DMS79 treated with DMSO at 0.1 percent for 48 hours (cell line): ENCODE measurements at regions not wholly inside any gene's neighbourhood (a gene's known extent, or its start where the extent isn't known, plus 50 kb on each side); places are given as distances from the start of the nearest gene placed in this dataset.
"Not testable (repeated sequence)": the region's sequence is repeated elsewhere in the genome, so short reads cannot be mapped to it uniquely, and the experiment has no call there.

Experiments
- DNase-seq: peaks from one replicate; lab custom pipeline; 2025; lab: John Stamatoyannopoulos, UW

DNA sequence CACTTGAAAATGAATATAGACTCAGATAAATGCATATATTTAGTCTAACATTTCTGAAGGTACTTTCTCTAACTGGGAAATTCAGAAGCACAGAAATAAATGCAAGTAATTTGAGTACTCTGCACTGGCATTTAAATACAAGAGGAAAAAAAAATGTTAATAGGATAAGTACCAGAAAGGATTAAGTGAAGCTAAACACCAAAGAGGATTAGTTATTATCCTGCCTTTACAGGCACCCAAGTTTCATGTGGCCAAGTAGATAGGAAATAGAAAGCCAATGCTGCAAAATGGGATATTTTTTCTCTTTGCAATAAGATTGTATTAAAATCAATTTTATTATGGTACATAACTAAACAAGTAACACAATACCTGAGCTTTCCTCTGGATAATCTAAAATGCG is 762.5 kb downstream of the PCDH7 start:
- DNase-seq = no peak

DNA sequence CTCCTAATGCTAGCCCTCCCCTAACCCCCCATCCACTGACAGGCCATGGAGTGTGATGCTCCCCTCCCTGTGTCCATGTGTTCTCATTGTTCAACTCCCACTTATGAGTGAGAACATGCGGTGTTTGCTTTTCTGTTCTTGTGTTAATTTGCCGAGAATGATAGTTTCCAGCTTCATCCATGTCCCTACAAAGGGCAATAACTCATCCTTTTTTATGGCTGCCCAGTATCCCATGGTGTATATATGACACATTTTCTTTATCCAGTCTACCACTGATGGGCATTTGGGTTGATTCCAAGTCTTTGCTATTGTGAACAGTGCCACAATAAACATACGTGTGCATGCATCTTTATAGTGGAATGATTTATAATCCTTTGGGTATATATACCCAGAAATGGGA is 779.0 kb downstream of the PCDH7 start:
- DNase-seq = not testable (repeated sequence)

DNA sequence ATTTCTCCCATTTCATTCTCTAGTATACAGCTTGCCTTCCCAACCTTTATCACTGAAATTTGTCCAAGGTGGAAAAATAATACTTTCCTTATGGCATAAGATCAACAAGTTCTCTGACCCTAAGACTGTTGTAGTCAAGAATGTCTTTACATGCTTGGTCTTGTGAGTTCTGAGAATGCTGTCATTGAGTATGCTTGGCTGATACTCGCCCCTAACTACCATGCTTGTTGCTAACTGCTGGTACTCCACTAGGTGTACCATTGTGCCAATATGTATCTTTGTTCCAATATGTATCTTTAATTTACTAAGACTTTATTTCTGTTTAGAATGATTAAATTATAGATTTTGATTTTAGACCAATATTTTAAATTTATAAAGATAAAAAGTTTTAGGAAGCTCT is 796.4 kb downstream of the PCDH7 start:
- DNase-seq = no peak

DNA sequence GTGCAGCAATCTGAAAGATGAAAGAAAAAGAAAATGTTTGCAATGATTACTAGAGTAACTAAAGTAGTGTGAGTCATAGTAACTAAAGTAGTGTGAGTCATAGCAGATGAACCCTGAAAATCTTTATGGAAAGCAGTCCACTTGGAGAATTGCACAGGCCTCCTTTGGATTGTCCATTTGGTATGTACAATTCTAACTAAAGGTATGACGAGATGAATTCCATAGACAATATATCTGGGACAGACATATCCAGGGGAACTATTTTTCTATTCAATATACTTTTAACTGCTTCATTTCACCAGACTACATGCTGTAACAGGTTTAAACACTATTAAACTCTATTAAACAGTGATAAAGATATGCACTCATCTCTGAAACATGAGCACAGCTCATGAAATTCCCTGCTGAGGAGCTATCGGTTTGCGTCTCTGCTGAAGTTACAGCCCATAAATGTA is 798.7 kb downstream of the PCDH7 start:
- no peak for DNase-seq

DNA sequence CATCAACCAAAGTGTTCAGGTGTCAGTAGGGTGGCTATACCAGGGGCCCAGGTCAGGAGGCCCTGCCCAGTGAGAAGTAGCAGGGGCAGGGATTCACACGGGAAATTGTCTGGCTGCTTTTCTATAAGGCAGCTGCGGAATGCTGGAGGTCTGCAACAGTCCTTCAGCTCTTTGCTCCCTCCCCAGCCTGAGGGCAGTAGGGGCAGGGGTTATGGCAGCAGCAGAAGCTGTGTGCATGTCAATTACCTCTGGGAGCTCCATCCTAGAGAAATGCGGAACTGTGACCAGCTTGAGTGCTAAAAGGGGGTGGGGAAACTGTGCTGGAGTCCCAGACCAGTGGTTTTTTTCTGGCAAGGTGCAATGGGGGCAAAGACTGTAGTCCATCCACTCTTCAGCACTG is 810.4 kb downstream of the PCDH7 start:
- no peak for DNase-seq

DNA sequence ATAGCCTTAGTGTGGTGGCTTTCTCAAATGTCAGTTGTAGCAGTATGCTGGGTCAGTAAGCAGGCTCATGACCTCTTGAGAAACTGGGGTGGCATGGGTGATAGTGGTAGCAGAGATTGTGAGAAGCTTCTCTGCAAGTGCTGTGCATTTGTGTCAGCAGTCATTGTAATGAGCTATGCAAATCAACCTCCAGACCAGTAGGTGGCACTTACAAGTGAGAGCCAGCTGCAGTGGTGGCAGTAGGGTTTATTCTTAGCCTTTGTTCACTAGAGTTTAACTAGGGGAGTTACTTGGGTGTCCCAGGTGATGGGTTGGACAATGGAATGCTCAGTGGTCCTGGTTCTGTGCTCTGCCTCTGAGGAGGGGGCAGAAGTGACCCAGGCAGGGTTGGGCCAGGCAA is 818.7 kb downstream of the PCDH7 start:
- DNase-seq = no peak

DNA sequence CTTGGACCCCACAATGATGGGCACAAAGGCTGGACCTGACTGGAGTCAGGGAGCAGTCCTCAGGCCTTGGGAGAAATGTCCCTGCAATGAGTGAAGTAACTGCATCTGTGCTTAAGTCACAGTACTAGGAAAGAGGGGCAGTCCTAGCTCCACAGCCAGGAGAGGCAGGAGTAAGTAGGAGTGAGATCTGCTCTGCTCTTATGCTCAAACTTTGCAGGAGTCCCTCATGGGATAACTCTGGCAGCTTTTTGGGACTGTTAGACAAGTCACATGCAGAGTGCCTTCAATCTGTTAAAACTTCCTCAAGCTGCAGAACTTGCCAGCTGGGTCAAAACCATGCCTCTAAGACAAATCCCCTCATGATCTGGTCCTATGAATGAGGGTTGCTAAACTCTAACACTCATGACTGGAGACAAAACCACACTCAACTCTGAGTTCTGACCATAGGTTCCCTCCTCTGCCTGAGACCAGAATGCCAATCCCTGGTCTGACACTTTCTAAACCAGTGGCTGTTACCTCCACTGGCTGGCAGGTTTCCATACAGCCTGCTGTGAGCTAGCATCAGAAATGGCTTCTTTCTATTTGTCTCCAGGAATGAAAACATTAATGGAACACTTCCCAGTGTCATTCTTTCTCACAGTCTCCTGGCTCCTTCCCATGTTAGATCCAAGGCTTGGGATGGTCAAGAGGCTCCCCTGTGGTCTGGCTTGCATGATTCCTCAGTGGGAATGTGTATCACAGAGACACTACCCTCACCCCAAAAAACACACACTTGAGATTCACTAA is 819.3 kb downstream of the PCDH7 start:
- DNase-seq = no peak

DNA sequence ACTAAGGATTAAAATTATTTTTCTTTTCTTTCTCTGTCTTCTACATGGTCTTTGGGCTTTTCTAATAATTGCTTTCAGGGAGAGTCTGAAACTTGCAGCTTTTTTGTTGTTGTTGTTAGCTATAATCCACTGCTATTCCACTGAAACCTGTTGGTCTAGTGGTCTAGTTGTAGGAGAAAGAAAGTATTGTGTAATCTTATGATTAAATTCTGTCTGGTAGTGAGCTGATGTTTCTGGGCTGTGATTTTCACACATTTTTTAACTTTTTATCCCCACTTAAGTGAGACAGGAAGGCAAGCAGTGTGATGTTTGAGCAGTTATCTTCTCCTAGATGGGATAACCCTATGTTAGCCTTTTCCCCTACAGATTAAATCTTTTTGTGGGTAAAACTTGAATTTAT is 825.2 kb downstream of the PCDH7 start:
- DNase-seq = no peak

DNA sequence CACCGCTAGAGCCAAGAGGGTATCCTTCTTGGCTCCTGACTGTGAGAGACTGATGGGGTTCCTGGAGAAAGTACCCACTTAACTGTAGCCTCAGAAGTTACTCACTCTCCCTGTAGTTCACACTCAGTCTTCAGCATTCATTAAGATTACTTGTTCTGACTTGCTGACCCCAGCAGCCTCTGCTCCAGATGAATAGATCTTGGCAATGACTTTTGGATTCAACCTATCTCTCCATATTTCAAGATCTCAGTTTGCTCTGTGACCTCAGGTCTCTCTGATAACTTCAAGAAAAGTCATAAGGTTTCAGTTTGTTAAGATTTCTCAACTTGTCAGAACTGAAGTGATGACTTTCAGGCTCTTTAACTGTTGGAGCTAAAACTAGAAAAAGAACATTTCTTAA is 825.6 kb downstream of the PCDH7 start:
- DNase-seq = no peak

DNA sequence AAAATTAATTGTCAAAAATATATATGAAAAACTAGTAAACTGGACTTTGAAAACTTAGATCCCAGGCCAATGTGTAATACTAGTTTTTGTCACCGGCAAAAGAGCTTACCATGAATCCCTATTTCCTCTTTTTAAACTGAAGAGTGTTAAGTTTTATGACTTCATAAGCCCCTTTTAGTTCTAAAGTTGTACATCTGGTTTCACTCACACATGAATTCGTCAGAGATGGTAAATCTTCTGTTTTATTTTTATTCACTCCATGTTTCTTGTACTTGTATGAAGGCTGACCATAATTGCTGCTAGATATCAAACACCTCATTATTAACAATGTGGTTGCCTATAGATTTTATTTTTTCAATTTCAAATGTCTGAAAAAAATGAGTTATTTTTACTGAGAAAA is 827.9 kb downstream of the PCDH7 start:
- no peak for DNase-seq

DNA sequence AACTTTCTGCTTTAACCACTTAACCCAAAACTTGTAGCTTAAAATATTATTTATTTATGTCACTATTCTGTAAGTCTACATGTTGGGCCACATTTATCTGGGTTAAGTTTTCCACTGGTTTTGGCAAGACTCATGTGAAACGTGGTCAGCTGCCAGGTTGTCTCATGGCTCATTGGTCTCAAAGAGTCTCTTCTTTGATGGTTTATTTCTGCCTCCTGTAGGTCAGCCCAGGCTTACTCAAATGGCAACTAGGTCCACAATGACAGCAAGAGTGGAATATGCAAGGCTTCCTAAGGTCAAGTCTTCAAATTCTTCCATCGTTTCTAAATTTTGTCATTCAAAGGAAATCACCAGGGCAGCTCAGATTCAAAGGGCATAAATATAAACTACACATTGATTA is 828.7 kb downstream of the PCDH7 start:
- no peak for DNase-seq

DNA sequence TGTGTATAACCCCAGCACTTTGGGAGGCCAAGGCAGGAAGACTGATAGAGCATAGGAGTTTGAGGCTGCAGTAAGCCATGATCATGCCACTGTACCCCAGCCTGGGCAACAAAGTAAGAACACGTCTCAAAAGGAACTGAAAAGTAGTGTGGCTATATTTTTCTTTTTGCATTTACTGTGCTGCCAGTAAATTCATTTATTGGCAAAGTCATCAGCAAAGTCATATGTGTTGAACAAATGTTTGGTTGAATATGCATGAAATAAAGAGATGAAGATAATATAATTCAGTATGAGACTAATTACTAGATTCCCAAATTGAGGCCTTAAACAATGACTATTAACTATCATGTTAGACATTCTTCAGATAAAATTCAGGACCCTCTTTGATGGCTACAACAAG is 829.1 kb downstream of the PCDH7 start:
- no peak for DNase-seq

DNA sequence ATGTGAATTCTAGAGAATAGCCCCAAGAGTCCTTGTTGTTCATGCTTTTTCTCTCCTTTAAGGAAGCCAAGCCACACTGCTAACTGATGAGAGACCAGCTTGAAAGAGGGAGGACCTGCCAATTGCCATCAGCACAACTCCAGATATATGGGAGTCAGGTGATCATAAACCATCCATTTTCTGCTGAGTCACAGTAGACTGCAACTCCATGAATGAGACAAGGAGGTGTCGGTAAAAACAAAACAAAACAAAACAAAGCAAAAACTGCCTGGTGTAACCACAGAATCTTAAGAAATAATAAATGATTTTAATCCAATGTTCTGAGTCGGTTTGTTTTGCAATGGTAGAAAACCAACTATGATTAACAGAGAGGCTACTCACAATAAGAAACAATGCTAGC is 837.3 kb downstream of the PCDH7 start:
- no peak for DNase-seq

DNA sequence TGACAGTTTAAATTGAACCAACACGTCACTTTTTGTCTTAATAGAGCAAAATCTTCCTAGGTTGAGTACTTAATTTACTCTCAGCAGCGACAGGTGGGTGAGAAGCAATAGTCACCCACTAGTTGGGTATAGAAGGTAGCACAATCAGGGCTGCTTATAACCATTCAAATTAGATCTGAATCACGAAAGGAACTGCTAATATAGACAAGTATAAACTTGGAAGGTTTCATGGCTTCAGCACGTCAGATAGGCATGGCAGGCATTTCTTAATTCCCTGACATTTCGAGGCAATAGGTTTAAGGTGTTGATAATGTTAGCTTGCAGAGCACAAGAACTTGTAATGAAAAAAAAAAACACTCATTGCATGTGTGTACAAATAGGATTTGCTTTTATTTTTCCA is 853.4 kb downstream of the PCDH7 start:
- no peak for DNase-seq

DNA sequence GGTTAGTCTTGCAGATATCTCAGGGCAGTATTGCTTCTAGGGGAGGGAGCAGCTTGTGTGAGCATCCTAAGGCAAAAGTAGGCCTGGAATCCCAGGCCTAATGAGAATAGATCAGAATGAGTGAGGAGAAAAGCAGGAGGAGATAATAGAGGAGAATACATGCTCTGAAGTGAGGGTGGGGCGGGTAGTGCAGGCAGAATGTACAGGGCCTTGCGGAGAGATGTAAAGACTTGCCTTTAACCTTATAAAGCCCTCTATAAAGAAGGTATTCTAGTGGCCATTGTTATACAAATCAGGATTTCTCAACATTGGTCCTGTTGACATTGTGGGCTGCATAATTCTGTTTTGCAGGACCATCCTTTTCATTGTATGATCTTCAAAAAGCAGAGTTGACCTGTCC is 855.3 kb downstream of the PCDH7 start:
- DNase-seq = no peak

DNA sequence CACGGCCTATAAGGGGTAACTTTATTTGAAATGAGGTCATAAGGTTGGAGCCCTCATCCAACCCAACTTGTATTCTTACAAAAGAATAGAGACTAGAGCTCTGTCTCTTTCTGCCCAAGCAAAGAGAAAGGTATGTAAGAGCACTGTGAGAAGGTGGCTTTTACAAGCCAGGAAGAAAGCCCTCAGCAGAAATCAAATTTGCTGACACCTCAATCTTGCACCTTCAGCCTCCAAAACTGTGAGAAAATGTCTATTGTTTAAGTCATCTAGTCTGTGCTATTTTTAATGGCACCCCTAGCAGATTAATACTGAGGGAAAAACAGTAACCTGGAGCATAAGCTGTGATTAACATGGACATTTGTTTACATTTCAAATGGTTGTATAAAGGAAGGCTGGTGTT is 860.7 kb downstream of the PCDH7 start:
- DNase-seq = no peak

DNA sequence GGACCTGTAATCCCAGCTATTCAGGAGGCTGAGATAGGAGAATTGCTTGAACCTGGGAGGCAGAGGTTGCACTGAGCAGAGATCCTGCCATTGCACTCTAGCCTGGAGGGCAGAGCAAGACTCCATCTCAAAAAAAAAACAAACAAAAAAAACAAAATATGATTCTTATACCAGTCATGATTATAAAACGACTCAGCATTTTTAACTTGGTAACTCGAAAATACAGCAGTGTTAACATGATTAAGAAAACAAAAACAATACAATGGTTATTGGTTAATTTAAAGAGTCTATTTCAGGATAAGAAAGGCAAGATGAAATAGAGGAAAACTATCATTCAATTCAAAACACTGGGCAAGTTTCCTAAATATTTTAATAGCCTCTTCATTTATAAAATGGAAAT is 865.3 kb downstream of the PCDH7 start:
- no peak for DNase-seq

DNA sequence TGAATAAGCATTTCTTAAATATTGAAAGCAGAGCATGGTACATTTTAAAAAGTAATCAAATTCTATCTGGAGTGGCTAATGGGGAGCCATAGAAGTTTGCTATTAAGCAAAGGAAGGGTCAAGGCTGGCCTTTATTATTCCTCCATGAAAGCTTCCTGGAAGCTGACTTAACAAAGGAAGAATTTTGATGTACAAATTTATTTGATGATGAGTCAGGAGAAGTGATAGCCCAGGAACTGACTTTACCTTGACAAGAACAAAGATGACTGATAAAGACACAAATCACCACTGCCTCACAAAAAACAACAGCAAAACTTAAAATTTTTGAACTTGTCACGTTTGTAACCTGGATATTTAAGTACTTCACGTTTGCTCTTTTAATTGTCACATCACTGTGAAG is 872.1 kb downstream of the PCDH7 start:
- no peak for DNase-seq

DNA sequence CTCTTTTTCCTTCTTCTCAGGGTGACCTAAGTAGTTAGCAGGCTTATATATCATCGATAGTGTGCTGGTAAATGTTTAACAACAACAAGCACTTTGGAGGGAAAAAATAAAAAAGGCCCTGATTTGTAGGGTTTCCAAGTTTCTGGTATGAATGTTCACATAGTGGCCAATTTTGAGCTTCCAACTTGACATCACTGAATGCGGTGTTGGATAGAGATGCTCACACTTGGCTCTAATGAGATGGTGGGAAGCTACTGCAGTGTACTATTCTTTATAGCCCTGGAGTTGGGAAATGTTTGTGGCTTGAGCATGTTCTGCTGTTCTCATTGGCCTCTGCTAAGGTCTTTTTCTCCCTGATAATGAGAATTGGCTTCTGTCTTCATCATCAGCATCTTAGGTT is 875.3 kb downstream of the PCDH7 start:
- no peak for DNase-seq

DNA sequence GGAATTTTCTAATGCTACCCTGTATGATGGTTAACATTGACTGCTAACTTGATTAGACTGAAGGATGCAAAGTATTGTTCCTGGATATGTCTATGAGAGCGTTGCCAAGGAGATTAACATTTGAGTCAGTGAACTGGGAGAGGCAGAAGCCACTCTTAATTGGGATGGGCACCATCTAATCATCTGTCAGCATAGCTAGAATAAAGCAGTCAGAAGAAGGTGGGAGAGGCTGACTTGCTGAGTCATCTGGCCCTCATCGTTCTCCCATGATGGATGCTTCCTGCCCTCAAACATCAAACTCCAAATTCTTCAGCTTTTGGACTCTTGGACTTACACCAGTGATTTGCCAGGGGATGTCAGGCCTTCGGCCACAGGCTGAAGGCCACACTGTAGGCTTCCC is 878.5 kb downstream of the PCDH7 start:
- DNase-seq = no peak

DNA sequence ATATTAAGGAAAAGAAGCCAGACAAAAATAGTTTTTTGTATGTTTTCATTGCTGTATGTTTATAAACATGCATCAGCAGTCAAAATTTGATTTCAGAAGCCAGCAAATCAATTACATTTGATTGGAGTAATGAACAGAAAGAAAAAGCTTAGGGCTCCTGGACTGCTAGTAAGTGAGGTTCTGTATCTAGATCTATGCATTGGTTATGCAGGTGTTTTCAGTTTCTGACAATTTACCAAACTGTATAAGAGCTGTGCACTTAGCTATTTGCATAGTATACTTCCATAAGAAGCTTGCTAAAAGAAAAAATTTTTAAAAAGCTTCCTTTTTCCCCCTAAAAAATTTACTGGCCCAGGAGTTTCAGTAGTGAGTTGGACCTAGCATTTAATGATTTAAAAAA is 881.6 kb downstream of the PCDH7 start:
- DNase-seq = no peak

DNA sequence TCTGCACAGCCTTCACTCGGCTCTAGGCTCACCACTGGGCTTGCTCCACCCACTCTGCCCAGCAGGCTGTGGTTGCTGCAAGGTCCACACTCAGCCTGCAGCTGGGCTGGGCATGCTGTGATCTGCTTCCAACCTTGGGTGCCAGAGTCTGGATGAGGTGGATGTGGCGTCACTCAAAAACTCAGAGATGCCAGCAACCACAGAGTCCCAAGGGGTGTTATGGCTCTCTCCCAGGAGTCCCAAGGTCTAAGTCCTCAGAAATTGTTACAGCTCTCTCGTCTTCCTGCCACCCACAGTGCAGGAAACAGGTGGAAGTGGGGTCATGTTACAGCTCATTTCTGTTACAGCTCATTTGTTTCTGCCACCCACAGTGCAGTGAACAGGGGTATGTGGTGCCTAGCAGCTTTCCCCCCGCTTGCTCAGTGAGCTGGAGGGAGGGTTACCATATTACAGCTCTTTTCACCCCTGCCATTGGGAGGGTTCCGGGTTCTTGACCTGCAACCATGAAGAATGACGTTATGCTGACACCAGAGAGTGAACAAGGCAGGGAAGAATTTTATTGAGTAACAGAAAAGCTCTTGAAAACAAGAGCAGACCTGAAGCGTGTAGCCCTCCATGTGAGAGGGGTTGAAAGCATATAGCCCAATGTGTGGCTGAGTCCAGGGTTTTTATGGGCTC is 893.9 kb downstream of the PCDH7 start:
- no peak for DNase-seq

DNA sequence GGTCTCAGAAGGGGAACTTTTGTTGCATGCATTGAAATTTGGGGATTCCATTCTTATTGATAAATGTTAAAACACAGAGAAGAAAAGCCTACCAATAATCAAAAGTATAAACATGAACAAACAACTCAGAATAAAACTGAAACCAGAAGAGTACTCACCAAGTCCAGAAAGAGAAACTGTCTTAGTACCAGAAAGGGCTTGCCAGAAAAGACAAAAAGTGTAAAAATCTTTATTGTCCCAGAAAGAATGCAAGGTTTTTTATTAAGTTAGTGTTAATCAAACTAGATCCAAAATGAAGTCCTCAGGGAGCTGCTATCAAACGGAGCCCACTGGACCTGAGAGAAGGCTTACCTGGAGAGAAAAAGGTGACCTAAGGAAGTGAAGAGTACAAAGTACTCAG is 897.5 kb downstream of the PCDH7 start:
- DNase-seq = no peak

DNA sequence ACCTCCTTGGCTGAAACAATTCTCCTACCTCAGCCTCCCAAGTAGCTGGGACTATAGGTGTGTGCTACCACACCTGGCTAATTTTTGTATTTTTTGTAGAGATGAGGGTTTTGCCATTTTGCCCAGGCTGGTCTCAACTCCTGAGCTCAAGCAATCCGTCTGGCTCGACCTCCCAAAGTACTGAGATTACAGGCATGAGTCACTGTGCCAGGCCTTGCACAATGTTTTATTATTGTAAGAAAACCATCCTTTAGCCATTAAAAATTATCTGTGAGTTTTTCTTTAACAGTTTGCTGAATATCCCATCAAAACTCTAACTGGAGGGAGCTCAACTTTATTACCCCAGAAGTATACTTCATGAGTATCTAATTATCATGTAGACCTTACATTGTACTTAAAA is 900.3 kb downstream of the PCDH7 start:
- DNase-seq = no peak
